ENCODE measurements at regions not wholly inside any gene's neighbourhood (a gene's known extent, or its start where the extent isn't known, plus 50 kb on each side); places are given as distances from the start of the nearest gene placed in this dataset.
"Not testable (repeated sequence)": the region's sequence is repeated elsewhere in the genome, so short reads cannot be mapped to it uniquely, and the experiment has no call there.

DNA sequence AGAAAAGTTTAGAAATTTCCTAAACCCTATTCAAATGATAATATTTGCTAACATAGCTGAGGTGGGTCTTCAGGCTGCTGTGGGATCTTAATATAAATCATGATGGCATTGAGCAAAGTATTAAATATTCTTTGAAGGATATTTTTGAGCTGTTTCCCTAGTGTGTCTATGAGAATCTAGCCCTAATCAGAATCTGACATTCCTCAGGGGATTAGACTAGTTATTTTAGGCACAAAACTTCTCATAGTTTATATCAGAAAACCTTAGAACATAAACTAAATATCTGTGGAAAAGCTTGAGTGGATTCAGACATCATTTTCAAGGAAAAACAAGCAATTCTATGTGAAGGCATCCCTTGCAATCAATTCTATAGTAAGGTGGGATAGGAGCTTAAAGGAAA is 594.5 kb downstream of the RFPL4B start:
- DNase-seq = no peak

DNA sequence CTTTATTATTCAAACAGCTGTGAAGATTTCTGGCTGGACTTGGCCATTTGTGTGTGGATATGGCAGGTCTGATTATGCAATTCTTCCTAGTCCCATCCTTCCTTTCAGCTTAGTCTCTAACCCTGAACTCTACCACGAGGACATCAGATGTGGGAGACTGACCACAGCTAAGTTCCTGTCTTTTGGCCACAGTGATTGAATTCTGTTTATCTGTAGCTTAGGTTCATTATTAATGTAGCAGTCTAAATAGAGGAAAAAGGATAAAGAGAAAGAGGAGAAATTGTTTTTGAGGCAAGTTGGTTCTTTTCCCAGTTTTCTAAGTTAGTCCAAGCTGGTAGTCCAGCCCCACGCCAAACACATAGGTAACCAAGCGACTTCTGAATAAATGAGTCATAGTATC is 598.9 kb downstream of the RFPL4B start:
- no peak for DNase-seq

DNA sequence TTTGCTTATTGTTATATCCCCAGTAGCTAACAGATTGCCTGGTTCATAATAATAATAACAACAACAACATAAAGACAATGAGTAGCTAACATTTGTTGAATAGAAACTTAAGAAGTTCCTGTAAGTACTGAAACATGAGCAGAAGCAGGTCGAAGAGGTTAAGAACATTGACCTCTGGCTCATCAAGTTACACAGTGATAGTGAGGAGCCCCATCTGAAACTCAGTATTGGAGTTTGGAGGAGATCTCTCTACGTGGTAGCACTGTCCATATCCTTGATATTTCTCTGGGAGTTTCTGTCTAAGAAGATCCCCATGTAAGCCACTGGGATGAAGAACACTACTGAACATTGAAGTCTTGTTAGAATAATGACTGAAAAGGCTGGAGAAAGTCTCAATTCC is 600.4 kb downstream of the RFPL4B start:
- no peak for DNase-seq

DNA sequence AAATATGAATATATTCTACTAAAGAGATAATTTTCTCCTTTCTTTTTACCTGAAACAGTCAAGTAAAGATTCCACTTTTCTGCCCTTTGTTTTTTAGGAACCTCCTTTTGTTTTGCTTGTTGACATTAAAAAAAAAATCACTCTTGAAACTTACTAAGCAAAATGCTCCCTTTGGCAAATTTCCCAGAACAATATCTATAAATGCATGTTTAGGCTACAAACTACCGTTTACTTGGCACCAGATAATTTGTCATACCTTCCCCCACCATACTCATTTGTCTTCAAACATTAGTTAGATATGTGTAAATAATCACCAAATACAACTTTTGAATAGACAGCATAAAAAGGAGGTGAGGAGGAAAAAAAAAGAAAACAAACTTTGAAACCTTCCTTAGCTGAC is 604.7 kb downstream of the RFPL4B start:
- DNase-seq = no peak

DNA sequence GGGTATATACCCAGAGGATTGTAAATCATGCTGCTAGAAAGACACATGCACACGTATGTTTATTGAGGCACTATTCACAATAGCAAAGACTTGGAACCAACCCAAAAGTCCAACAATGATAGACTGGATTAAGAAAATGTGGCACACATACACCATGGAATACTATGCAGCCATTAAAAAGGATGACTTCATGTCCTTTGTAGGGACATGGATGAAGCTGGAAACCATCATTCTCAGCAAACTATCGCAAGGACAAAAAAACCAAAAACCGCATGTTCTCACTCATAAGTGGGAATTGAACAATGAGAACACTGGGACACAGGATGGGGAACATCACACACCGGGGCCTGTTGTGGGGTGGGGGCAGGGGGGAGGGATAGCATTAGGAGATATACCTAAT is 608.6 kb downstream of the RFPL4B start:
- DNase-seq = not testable (repeated sequence)

DNA sequence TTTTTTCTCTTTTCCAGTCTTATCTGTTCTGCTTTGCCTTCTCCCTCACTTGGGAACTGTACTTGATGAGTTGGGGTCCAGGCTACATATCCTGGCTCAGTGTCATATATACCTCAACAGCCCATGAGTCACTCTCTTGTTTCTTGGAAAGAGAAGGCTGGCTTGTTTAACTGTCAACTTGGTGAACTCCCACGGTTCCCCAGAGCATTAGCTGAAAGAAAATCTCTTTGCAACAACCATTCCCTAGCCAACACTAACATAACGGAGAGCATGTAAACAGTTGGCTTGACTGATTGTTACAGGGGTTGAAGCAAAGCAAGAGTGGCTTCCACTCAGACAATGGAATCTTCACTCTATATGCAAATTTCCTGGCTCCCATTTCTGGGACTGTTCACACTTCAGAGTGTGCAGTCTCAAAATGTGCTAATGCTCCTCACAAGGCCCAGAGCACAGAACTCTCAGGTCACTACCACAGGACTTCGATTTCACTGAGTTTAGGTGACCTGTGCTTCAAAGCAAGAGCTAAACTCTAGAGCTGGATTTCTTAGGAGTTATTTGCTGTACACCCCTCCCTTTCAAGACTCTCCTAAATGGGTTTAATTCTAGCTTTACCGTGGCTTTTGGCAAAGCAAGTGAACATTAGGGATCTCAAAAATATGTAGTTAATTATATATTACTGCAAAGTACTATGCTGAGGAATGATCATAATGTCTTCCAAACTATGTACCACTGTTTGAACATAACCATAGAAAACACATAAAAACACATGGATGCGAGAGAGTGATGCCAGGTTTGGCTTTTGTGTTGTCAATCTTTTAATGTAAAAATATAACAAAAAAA is 609.8 kb downstream of the RFPL4B start:
- DNase-seq = no peak

DNA sequence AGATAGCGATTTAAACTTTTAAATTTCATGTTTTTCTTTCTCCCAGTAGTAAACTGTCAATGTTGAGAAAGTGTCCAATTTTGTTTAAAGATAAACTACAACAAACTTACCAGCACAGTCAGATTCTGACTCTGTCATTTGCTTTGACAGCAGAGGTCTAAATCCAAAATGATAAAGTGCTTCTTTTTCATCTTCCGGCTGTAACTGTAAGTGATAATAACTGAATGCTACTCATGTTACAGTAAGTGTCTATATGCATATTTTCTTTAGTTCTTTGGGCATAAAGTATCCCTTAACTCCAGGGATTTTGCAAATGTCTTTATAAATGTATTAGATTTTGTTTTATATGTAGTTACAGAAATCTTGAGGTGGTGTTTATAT is 610.4 kb downstream of the RFPL4B start:
- DNase-seq = no peak

DNA sequence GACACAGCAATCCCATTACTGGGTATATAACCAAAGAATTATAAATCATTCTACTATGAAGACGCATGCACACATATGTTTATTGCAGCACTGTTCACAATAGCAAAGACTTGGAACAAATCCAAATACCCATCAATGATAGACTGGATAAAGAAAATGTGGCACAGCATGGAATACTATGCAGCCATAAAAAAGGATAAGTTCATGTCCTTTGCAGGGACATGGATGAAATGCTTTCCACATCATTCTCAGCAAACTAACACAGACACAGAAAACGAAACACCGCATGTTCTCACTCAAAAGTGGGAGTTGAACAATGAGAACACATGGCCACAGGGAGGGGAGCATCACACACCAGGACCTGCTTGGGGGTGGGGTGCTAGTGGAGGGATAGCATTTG is 613.0 kb downstream of the RFPL4B start:
- not testable (repeated sequence) for DNase-seq

DNA sequence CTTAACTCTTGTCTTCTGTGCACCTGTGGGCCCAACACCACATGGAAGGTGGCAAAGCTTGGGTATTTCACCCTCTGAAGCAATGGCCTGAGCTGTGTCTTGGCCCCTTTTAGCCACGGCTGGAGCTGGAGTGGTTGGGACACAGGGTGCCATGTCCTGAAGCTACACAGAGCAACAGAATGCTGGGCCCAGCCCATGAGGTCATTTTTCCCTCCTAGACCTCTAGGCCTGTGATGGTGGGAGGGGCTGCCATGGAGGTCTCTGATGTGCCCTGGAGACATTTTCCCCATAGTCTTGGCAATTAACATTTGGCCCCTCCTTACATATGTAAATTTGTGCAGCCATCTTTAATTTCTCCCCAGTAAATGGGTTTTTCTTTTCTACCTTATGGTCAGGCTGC is 620.8 kb downstream of the RFPL4B start:
- DNase-seq = no peak

DNA sequence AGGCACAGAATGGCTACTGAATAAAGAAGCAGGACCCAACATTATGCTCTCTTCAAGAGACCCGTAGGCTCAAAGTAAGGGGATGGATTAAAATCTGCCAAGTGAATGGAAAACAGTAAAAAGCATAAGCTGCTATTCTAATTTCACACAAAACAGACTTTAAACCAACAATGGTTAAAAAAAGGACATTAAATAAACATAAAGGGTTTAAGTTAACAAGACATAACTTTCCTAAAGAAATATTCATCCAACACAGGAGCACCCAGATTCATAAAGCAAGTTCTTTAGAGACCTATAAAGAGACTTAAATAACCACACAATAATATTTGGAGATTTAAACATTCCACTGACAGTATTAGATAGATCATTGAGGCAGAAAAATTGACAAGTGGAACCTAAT is 624.5 kb downstream of the RFPL4B start:
- DNase-seq = no peak

DNA sequence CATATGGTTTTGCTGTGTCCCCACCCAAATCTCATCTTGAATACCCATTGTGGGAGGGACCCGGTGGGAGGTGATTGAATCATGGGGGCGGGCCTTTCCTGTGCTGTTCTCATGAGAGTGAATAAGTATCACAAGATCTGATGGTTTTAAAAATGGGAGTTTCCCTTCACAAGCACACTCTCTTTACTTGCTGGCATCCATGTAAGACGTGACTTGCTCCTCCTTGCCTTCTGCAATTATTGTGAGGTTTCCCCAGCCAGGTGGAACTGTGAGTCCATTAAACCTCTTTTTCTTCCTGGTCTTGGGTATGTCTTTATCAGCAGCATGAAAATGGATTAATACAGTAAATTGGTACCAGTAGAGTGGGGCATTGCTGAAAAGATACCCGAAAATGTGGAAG is 627.8 kb downstream of the RFPL4B start:
- DNase-seq = not testable (repeated sequence)

DNA sequence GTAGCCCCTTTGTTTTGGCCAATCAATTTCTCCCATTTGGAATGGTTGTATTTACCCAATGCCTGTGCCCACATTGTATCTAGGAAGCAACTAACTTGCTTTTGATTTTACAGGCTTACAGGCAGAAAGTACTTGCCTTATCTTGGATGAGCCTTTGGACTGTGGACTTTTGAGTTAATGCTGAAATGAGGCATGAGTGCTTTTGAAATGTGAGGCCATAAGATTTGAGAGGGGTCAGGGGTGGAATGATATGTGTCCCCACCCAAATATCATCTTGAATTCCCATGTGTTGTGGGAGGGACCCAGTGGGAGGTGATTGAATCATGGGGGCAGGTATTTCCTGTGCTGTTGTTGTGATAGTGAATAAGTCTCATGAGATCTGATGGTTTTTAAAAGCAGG is 629.4 kb downstream of the RFPL4B start:
- not testable (repeated sequence) for DNase-seq

DNA sequence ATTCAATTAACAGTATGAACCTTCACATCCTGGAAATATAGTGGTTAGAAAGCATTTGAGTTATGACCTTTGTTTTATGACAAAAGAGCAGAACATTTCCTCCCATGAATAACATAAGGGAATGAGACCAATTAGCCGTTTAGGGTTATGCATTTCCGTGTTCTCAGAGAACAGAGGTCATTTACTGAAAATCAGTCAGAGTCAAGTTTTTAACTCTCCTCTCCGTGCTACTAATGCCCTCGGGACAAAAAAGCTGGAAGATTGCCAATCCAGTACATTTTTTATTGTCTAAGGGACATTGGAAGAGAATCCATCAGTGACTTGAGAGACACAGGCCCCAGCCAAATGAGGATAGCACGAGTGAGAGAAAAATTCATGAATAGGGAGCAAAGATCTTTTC is 632.7 kb downstream of the RFPL4B start:
- no peak for DNase-seq

DNA sequence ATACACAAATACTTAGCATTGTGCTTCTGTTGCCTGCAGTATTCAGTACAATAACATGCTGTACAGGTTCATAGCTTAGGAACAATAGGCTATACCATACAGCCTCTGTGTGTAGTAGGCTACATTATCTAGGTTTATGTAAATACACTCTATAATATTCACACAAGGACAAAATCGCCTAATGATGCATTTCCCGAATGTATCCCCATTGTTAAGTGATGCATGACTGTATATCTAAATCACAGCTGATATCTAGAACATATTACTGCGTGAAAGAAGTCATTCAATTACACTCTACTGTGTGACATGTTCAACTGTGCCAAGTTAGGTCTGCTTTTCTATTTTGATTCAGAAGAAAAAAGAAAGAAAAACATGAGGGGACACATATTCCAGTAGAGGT is 633.5 kb downstream of the RFPL4B start:
- DNase-seq = no peak

DNA sequence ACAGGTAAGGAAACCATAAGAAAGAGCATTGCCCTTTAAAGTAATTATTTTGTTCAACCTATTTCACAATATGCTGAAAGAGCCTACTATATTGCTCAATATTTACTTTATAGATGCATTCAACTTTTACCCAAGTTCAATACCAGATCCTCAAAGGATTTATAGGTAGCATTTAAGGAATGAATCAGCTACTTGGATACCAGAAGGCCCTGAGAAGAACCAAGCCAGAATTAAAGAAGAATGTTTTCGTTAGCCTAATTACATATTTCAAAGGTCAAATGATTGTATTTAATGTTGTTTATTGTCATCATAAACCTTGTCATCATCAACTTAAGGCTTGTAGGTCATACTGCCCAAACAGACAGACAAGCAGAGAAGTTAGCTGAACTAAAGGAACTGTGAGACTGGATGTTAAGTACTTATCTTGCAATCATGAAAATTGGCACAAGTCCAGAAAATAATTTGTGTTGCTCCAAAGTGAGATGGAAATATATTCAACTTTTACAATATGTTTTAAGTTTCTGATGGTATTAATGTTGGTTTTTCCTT is 636.7 kb downstream of the RFPL4B start:
- no peak for DNase-seq

DNA sequence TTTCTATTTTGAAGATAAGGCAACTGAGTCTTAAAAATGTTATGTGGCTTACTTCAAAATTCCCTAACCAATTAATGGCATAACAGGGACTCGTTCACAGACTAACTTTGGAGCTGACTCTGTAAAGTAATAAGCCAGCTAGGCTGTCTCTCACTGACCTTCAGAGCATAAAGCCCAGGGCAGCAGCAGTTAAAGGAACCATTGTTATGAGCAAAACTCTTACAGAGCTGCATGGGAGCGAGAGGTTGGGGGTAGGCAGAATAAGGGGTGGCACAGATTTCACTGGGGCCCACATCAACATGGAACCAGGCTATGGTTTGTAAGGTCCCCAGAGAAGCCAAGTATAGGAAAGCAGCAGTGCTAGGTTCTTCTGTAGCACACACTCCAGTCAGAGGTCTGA is 637.8 kb downstream of the RFPL4B start:
- no peak for DNase-seq

DNA sequence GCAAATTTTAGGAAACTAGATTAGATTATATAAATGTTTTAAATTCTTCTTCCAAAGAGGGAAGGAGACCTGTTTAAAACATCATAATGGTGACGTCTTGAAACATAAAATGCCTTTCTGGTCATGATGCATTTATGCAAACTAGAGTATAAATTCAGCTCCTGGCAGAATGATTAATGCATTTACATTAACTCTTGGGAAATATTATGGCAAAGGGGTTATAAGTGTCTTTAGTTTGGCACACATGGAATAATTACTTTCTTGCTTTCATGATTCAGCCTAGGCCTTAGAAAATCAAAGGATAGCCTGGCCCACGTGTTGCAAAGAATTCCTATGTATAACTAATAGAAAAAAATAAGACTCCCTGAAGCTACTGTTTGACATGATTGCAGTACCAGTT is 639.2 kb downstream of the RFPL4B start:
- no peak for DNase-seq

DNA sequence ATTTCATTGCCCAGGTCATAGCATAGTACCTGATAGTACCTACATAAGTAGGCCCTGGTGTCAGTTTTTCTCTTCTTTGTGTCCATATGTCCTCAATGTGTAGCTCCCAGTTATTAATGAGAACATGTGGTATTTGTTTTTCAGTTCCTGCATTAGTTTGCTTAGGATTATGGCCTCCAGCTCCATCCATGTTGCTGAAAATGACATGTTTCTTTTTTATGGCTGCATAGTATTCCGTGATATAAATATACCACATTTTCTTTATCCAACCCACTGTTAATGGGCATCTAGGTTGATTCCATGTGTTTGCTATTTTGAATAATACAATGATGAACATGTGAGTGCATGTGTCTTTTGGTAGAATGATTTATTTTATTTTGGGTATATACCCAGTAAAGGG is 641.6 kb downstream of the RFPL4B start:
- DNase-seq = no peak

DNA sequence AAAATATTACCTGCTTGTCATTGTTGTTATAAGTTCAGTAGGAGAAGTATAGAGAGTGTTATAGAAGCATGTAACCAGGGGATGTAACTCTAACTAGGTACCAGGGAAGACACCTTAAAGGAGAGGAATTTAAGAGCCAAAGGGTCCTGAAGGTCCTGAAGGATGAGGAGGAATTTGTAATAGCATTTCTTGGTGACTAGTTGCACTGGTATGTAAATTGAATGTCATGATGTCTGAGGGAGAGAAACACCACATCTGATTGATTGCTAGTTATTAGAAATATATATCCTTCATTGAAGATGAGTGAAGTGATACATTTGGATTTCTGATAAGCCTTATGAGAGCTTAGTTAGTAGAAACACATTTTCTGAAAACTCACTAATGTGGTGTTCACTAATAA is 643.8 kb downstream of the RFPL4B start:
- DNase-seq = no peak

DNA sequence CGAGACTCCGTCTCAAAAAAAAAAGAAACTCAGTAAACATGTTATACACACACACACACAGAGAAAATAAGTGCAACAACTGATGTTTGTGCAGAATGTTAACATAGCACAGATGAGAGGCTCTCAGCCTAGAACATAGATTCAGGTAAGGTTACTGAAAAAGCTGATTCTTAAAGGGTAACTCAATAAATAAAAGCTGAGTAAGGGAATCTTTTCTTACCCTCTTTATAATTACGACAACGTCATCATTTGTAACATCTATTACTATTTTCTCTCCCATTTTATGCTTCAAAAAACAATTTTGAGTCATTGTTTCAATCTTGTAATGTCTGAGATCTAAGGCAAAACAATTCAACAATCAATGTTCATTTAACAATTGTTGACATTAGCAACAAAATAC is 644.8 kb downstream of the RFPL4B start:
- DNase-seq = no peak

DNA sequence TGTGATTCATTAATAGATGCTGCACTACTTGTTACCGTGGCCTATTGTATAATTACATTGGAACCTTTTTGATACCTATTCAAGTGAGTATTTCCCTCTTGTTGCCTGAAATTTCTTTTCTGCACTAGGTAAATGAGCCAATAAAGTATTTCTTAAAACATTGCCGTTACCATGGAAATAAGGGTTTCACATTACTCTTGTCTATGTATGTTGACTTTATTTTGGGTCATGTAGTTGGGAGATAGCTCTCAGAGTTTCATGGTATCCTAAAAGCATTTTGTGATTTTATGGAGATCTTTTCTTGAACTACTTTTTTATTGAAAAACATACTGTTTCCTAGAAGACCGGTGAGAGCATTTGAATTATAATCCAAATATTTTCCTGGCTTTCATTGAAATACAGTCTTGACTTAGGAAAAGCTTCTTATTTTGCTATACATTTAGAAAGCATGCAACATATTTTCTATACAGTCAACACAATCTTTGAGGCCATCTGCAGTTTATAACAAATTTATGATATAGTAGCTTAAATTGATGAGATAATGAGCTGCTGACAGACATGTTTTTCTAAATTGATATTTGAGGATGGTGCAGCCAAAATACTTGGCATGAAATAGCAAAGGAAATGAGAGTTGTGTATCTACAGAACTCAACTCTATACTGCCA is 650.4 kb downstream of the RFPL4B start:
- DNase-seq = no peak

DNA sequence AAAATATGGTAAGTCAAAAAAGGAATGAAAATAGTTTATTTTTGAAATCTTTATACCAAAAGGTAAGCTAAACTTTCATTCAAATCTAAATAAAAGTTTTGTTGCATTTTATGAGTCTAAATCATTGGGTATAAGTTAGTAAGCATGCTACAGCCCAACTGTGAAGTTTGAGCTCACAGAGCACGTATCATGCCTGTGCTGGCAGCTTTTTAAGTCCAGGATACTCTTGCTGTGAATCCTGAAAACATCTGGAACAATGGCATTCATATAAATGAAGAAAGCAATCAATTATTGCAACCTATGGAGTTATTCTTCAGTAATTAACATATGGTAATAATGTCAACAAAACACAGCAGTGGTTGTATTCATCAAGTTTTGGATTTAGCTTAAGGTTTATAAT is 656.9 kb downstream of the RFPL4B start:
- DNase-seq = no peak

DNA sequence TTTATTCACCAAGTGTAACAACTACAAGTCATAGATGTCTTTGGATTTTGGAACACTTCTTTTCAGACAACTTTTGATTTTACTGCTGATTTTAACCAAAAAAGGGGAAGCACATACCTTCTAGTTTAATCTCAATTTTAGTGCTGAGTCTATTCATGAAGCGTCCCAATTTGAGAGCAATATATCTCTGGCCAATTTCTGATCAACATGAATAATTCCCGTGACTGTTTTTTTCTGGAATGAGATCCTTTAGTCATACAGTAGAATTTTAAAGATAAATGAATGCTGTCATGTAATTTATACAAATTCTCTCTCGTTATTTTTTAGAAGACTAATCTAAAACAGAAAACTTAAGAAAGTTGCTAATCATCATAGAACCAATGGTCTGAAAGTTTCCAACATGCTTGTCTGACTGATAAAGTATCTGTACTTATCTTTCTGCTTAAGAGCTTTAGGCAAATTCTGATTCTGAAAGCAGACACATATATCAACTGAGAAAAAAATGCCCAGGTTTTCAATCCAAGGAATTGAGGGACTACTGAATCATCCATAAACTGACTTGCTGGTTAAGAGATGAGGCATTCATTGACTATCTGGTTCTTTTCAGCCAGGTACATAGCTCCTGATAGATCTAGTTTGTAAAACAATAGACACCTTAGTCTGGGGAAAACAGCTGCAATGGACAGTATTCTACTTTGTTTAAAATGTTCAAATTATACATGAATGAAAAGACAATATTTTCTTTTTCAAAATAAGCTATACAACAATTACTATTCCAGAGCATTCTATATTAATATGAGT is 657.5 kb downstream of the RFPL4B start:
- no peak for DNase-seq

DNA sequence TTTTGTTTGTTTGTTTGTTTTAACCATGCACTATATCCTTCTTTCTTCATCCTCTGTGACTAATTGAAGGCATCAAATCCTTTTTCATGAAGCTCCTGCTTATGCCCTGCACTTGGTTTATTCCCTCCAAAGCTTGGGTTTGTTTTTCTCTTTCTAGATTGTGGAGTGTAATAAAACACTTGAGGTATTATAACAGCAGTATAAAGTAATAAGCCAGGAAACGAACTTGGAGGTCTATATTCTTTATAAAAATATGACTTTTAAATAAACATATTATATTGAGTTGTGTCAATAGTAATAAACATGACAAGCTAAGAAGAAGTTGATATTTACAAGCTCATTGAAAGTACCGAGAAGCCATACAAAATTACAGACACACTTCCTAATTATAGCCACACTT is 659.4 kb downstream of the RFPL4B start:
- no peak for DNase-seq
